SK-N-SH treated with all-trans-retinoic acid at 6 μM for 48 hours (cell line): ENCODE measurements at regions not wholly inside any gene's neighbourhood (a gene's known extent, or its start where the extent isn't known, plus 50 kb on each side); places are given as distances from the start of the nearest gene placed in this dataset.

Experiments used
- ATAC-seq: fragments of 200-7000 bp; cut with Tn5 transposase; 3 replicates; pipeline ENCODE4 v1.9.1; 2020; ENCODE audit warnings: mild to moderate bottlenecking, moderate library complexity
- CSDC2 ChIP-seq: fragments of 250-450 bp; sonication (Bioruptor Pico); IDR thresholded peaks from 2 replicates; pipeline ENCODE4 v1.5.0; 2020; ENCODE audit warnings: mild to moderate bottlenecking, moderate library complexity
- ESRRG ChIP-seq: fragments of 250-450 bp; sonication (Bioruptor Pico); IDR thresholded peaks from 2 replicates; pipeline ENCODE4 v1.6.1; 2021; ENCODE audit warnings: mild to moderate bottlenecking
- ISL1 ChIP-seq: fragments of 250-450 bp; sonication (Bioruptor Pico); IDR thresholded peaks from 2 replicates; pipeline ENCODE4 v2.1.2; 2022; ENCODE audit warnings: mild to moderate bottlenecking, moderate library complexity
- OSR1 ChIP-seq: fragments of 250-450 bp; sonication (Bioruptor Pico); IDR thresholded peaks from 2 replicates; pipeline ENCODE4 v1.8.0; 2022; ENCODE audit warnings: moderate library complexity, mild to moderate bottlenecking, inconsistent platforms
- PPARA ChIP-seq: fragments of 250-450 bp; sonication (Bioruptor Pico); IDR thresholded peaks from 2 replicates; pipeline ENCODE4 v1.5.0; 2020; ENCODE audit warnings: mild to moderate bottlenecking, borderline replicate concordance
- SNAI2 ChIP-seq: fragments of 250-450 bp; sonication (Bioruptor Pico); IDR thresholded peaks from 2 replicates; pipeline ENCODE4 v1.5.0; 2020; ENCODE audit warnings: mild to moderate bottlenecking, moderate library complexity
- TCF4 ChIP-seq: fragments of 250-450 bp; sonication (Bioruptor Pico); IDR thresholded peaks from 2 replicates; pipeline ENCODE4 v1.8.0; 2021; ENCODE audit warnings: mild to moderate bottlenecking, moderate library complexity, borderline replicate concordance
- TOX ChIP-seq: fragments of 250-450 bp; sonication (Bioruptor Pico); IDR thresholded peaks from 2 replicates; pipeline ENCODE4 v1.8.0; 2021; ENCODE audit warnings: mild to moderate bottlenecking, moderate library complexity, borderline replicate concordance
- ZC3H10 ChIP-seq: fragments of 250-450 bp; sonication (Bioruptor Pico); IDR thresholded peaks from 2 replicates; pipeline ENCODE4 v1.5.1; 2021; ENCODE audit warnings: mild to moderate bottlenecking, moderate library complexity
- ZFP3 ChIP-seq: fragments of 250-450 bp; sonication (Bioruptor Pico); IDR thresholded peaks from 2 replicates; pipeline ENCODE4 v1.5.0; 2020; ENCODE audit warnings: mild to moderate bottlenecking, moderate library complexity
- ZFP30 ChIP-seq: fragments of 450-650 bp; formaldehyde crosslinking; IDR thresholded peaks from 2 replicates; pipeline ENCODE4 v1.5.0; 2022; ENCODE audit warnings: mild to moderate bottlenecking, moderate library complexity
- ZNF565 ChIP-seq: fragments of 450-650 bp; formaldehyde crosslinking; conservative IDR thresholded peaks from 2 replicates; pipeline ENCODE4 v1.5.0; 2020; ENCODE audit warnings: low read depth, mild to moderate bottlenecking, moderate library complexity
- TF ChIP-seq, protein P1 (sequence below): fragments of 250-450 bp; sonication (Bioruptor Pico); IDR thresholded peaks from 2 replicates; pipeline ENCODE4 v1.5.1; 2021; ENCODE audit warnings: mild to moderate bottlenecking, moderate library complexity
- TF ChIP-seq, protein P2 (sequence below): fragments of 250-450 bp; sonication (Bioruptor Pico); IDR thresholded peaks from 2 replicates; pipeline ENCODE4 v1.8.0; 2020; ENCODE audit warnings: mild to moderate bottlenecking, moderate library complexity, borderline replicate concordance
- TF ChIP-seq, protein P3 (sequence below): fragments of 250-450 bp; sonication (Bioruptor Pico); IDR thresholded peaks from 2 replicates; pipeline ENCODE4 v1.5.1; 2020; ENCODE audit warnings: low read depth, mild to moderate bottlenecking, moderate library complexity
- TF ChIP-seq, protein P4 (sequence below): fragments of 250-450 bp; sonication (Bioruptor Pico); IDR thresholded peaks from 2 replicates; pipeline ENCODE4 v1.5.0; 2020; ENCODE audit warnings: mild to moderate bottlenecking, moderate library complexity

DNA sequence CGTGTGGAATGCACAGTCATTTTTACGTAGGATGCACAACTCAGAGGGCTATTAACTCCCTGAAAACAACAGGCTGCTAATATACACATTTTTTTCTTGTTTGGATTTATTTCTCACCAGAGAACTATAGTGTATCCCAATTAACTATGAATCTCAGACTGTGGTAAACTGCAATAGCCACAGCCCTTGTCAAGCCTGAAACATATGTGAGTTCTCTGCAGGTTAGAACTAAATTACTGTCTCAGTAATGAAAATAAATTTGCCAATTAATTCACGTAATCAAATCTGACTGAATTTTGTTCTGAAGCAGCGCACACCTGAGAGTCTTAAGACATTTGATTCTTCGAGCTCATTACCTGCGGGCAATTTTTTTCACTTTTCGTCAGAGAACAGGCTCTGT, 318.6 kb downstream of the PMP22 start:
- TF ChIP-seq OSR1 (CRISPR knock-in tag) (no peak), ESRRG (CRISPR knock-in tag) (no peak), ZC3H10 (CRISPR knock-in tag) (no peak), ZFP30 (CRISPR knock-in tag) (no peak), PPARA (no peak)
- TF ChIP-seq, protein P1, sequence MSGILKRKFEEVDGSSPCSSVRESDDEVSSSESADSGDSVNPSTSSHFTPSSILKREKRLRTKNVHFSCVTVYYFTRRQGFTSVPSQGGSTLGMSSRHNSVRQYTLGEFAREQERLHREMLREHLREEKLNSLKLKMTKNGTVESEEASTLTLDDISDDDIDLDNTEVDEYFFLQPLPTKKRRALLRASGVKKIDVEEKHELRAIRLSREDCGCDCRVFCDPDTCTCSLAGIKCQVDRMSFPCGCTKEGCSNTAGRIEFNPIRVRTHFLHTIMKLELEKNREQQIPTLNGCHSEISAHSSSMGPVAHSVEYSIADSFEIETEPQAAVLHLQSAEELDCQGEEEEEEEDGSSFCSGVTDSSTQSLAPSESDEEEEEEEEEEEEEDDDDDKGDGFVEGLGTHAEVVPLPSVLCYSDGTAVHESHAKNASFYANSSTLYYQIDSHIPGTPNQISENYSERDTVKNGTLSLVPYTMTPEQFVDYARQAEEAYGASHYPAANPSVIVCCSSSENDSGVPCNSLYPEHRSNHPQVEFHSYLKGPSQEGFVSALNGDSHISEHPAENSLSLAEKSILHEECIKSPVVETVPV (CRISPR knock-in tag), result no peak
- TF ChIP-seq, protein P2, sequence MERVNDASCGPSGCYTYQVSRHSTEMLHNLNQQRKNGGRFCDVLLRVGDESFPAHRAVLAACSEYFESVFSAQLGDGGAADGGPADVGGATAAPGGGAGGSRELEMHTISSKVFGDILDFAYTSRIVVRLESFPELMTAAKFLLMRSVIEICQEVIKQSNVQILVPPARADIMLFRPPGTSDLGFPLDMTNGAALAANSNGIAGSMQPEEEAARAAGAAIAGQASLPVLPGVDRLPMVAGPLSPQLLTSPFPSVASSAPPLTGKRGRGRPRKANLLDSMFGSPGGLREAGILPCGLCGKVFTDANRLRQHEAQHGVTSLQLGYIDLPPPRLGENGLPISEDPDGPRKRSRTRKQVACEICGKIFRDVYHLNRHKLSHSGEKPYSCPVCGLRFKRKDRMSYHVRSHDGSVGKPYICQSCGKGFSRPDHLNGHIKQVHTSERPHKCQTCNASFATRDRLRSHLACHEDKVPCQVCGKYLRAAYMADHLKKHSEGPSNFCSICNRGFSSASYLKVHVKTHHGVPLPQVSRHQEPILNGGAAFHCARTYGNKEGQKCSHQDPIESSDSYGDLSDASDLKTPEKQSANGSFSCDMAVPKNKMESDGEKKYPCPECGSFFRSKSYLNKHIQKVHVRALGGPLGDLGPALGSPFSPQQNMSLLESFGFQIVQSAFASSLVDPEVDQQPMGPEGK (CRISPR knock-in tag), result no peak
- TF ChIP-seq, protein P3, sequence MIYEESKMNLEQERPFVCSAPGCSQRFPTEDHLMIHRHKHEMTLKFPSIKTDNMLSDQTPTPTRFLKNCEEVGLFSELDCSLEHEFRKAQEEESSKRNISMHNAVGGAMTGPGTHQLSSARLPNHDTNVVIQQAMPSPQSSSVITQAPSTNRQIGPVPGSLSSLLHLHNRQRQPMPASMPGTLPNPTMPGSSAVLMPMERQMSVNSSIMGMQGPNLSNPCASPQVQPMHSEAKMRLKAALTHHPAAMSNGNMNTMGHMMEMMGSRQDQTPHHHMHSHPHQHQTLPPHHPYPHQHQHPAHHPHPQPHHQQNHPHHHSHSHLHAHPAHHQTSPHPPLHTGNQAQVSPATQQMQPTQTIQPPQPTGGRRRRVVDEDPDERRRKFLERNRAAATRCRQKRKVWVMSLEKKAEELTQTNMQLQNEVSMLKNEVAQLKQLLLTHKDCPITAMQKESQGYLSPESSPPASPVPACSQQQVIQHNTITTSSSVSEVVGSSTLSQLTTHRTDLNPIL (CRISPR knock-in tag), result no peak
- TF ChIP-seq, all 23 proteins: peak for 0

DNA sequence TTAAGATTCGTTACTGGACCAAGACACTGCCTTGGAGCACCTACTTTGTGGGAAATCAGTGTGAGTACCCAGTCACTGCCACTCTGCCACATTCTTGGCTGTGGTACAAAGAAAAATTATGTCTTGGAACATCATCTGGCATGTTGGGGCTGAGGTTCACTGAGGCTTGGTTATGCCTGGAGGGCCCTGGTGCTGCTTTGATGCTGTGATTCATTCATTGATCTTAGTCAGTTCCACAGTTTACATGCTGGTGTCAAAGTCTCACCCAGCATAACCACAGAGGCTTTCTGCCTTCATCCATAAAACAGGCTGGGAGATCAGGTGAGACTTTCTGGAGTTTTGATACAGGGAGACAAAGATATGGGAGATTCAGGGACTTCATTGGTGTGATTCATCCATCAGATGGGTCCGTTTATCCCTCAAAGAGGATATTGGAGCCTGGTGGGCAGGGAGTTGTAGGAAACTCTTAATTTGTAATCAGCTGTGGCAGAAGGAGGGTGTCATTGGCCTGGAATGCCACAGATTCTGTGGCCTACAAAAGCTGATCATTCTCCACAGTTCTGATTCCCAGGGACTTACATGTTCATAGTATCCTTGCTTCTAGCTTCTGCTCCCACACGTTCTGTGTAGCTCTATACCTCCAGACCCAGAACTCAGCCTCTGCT, 322.5 kb downstream of the PMP22 start:
- ATAC-seq, result no peak
- no peak for TF ChIP-seq ISL1 (CRISPR knock-in tag)
- TF ChIP-seq ZNF565 (CRISPR knock-in tag), result no peak
- TF ChIP-seq, protein P4, sequence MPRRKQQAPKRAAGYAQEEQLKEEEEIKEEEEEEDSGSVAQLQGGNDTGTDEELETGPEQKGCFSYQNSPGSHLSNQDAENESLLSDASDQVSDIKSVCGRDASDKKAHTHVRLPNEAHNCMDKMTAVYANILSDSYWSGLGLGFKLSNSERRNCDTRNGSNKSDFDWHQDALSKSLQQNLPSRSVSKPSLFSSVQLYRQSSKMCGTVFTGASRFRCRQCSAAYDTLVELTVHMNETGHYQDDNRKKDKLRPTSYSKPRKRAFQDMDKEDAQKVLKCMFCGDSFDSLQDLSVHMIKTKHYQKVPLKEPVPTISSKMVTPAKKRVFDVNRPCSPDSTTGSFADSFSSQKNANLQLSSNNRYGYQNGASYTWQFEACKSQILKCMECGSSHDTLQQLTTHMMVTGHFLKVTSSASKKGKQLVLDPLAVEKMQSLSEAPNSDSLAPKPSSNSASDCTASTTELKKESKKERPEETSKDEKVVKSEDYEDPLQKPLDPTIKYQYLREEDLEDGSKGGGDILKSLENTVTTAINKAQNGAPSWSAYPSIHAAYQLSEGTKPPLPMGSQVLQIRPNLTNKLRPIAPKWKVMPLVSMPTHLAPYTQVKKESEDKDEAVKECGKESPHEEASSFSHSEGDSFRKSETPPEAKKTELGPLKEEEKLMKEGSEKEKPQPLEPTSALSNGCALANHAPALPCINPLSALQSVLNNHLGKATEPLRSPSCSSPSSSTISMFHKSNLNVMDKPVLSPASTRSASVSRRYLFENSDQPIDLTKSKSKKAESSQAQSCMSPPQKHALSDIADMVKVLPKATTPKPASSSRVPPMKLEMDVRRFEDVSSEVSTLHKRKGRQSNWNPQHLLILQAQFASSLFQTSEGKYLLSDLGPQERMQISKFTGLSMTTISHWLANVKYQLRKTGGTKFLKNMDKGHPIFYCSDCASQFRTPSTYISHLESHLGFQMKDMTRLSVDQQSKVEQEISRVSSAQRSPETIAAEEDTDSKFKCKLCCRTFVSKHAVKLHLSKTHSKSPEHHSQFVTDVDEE (CRISPR knock-in tag), result no peak
- TF ChIP-seq, all 23 proteins: peak for 0

More for the DNA sequence above, 318.6 kb downstream of the PMP22 start:
- ATAC-seq, result no peak

DNA sequence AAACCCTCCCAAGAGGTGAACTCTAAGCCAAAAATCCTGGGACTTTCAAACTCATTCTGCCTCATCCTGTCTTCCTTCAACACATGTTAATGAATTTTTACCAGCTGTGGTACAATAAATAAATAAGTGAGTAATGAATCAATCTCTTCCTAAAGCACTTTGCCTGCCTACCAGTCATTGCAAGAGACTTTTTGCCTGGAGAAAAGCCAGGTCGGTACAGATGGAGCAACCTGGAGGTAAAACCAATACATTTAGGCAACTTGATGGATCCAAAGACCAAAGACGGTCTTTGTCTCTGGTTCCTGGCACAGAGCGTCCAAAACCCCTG, 324.2 kb downstream of the PMP22 start:
- TF ChIP-seq ZNF565 (CRISPR knock-in tag), result no peak
- no peak for TF ChIP-seq OSR1 (CRISPR knock-in tag)
- no peak for TF ChIP-seq PPARA
- TF ChIP-seq ZFP3 (CRISPR knock-in tag), result no peak
- no peak for TF ChIP-seq ESRRG (CRISPR knock-in tag)
- TF ChIP-seq, protein P1 (CRISPR knock-in tag), result no peak
- no peak for TF ChIP-seq ZC3H10 (CRISPR knock-in tag)
- ATAC-seq, result no peak

DNA sequence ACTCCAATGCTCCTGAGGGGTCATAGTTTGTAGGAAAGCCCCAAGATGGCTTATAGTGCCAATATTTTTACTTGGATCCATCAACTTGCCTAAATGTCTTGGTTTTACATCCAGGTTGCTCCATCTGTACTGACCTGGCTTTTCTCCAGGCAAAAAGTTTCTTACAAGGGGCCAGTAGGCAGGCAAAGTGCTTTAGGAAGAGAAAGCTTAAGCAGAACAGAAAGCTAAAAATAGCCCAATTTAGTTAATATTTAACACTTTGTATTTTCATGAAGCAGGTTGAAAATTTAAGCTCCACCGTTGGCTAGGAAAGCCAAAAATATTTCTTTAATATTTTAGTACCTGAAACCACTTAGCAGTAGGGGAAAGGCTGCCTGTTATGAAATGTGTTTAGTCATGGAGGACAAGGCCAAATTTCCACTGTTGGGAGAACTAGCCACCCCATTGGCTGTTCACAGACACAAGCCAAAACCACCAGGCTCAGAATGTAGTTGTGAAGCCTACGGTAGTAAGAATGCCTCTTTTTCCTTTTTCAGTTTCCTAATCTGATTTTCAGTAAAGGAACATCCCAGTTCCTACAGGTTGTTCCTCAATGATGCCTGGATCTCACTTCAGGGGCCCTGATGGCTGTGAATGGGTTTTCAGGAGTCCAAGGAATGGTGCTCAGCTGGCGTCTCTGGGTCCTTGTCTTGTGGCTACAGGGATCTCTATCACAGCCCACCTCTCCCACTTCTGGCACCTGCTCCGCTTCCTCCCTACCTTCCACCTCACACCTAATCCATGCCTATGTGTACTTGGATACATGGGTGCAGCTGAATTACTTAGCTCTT, 324.8 kb downstream of the PMP22 start:
- ATAC-seq, result no peak
- TF ChIP-seq, protein P2 (CRISPR knock-in tag), result no peak
- TF ChIP-seq ZFP3 (CRISPR knock-in tag) (no peak), TOX (no peak), PPARA (no peak), ZNF565 (CRISPR knock-in tag) (no peak), TCF4 (no peak), ISL1 (CRISPR knock-in tag) (no peak), ESRRG (CRISPR knock-in tag) (no peak), ZC3H10 (CRISPR knock-in tag) (no peak), CSDC2 (CRISPR knock-in tag) (no peak), SNAI2 (CRISPR knock-in tag) (no peak)
